ENCODE measurements at regions not wholly inside any gene's neighbourhood (a gene's known extent, or its start where the extent isn't known, plus 50 kb on each side); places are given as distances from the start of the nearest gene placed in this dataset.
A peak's percentile ranks its signal among the peaks of the same experiment; 100 is the strongest.

DNA sequence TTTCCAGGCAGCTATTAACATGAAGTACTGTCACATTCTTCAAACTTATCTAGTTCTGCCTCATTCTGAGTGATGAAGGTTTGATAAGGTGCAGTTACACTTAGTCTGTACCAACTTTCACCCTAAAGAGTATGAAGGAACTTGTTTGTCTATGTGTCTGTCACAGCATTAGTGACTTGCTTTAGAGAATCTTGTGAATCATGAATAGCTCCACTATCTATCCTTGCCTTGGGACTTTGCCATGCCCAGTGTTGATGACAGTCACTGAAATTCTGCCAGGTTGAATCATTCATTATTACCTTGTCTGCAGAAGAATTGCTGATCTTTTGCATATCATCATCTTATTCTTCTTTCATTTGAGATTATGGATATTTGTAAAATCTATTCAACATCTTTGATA, 50.9 kb upstream of the A1CF start:
- no peak for DNase-seq

DNA sequence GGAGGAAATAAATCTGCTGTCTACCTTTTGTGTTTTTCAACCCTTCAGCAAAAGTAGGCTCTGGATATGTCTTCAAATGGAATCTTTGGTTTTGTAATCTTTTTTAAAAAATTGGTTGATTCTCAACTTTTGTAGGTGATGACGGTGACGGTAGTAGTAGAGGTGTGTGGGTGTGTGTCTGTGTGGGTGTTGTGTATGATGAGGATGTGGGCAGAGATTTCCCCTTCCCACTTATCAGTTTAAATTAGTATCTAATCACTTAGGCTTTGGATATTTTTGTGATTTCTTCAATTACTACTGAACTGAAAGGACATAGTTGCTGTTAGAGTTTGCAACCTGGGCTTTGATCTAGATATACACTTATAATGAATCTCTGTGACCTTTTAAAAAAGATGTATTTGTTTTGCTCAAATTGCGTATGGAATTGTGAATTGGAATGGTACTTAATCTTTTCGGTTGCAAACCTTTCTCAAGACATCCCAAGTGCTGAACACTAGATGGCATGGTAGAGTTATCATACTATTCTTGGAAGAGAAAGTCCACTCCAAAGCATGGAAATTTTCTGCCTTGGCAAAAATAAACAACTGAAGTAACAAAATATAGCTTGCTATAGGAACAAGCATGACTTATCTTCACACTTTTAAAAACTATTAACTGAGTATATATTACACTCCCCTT, 51.9 kb upstream of the A1CF start:
- peak in 2 of 3 donors; percentile 6 to 10 for DNase-seq

DNA sequence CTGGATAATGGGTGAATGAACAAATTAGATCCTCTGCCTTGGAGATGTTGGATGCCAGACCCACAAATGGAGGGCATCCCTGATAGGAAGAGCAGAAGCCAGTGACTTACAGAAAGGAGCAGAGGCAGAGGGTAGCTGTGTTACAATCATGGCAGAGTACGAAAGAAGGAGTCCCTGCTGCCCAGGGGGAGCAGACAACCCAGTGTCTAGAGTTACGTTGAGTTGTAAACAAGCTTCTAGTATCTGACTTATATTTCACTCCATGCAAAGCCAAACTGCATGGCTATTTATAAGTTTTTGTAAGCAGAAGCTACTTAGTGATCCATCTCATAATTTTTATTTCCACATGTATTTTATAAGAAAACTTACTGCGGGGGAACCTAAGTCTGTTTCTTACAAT, 56.2 kb upstream of the A1CF start:
- no peak for DNase-seq

DNA sequence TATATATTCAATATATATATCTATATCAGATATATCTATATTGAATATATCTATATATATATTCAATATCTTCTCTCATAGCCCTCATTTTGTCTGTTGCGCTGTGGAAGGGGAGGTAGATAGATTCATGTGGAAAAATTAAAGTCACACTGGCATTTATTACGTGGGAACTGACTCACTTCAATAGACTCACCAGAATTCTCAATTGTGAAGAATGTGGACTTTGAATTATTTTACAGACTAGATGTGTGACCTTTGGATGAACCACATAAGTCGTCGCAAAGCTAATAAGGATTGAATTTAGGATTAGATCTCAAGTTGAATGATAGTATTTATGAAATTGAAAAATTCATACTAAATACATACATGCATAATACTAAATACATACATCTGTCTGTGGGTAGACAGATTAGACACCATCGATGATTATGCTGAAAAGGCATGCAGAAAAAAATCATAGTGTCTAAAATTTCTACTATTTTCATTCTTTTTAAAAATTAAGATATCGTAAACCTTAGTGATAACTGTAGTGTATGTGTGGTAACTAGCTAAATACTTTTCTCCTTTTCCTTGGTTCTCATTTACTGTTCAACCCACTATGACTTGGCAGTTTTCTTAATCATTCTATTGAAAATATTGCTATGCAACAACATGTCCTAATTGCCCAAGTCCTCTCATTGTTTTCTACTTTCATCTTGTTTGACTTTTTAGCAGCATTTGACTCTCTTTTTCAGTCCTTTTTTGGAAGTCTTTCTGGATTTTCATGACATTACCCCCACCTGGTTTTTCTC, 61.8 kb upstream of the A1CF start:
- no peak for DNase-seq

DNA sequence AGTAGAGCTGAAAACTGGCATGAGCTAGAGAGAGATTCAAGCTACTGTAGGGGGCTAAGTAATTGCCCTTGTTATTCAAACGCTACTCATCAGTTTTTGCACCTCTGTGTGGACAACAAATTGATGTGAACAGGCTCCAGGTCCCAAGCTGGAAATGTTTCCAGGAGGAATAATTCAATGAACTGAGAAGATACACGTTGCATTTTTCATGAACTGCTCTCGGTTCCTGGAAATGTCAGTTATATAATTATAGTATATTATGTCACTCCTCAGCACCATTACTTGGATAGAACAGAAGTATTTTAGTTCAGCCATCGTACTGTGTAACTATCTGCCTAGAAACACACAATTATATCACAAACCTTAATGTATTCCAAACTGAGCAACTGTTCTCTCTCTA, 65.9 kb upstream of the A1CF start:
- no peak for DNase-seq

DNA sequence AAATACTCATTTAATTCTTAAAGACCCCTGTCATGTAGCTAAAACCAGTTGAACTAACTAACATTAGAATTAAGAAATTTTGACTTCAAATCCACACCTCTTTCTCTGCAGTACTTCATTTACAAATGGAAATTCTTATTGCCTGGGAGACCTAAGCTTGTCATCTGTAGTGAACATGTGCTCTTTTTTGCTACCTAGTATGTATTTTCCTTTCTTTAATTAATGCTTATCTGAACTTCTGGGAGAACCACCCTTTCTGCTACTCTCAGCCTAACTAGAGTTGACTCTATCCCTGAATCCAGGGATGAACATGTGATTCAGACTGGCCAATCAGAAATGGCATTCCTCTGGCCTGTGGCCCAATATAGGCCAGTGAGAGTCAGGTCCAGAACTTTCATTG, 75.9 kb upstream of the A1CF start:
- no peak for DNase-seq

DNA sequence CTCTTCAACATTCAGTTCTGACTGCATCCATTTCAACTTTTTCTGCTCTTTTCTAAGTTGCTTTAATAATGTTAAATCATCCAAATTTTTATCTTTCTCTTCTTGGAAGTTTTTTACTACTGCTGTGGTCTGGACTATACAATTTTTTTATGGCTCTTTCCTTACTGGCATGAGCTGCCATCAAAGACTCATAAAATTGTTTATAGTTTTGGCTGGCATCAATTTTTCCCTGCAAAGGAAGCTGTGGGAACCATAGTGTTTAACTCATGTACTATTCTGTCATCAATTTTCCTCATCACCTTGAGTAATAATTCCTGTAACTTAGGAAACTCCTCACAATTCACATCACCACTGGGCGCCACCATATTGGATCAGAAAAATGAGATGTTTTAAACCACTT, 77.6 kb upstream of the A1CF start:
- DNase-seq = no peak

DNA sequence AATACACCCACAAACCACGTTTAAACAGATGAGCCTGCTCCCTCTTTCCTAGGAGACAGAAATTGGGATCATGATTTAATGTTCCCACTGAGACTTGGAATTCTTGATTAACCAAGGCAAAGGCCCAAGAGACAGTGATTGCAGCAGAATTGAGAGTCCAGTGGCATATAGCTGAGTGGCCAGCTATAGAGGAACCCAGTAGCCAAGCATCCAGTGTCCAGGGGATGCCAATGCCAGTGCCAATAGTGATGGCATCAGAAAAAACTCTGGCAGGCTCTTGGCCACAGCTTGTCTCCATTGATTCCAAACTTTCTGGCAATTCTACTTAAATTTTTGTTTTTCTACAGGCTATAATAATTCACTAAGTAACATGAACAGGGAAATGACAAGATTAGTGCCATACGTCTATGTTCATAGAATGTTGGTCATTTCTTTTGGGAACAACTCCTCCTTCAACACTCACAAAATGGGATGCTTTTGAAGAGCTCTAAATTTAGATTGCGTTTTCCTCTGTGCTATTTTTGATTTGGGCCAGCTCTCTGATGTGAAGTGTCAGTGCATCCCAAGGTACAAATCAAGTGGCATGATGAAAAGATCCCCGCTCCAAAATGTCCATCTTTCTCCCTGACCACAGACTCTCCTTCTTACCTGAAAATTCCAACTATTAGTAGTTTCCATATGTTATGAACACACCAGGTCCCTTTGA, 83.1 kb upstream of the A1CF start:
- DNase-seq = no peak

DNA sequence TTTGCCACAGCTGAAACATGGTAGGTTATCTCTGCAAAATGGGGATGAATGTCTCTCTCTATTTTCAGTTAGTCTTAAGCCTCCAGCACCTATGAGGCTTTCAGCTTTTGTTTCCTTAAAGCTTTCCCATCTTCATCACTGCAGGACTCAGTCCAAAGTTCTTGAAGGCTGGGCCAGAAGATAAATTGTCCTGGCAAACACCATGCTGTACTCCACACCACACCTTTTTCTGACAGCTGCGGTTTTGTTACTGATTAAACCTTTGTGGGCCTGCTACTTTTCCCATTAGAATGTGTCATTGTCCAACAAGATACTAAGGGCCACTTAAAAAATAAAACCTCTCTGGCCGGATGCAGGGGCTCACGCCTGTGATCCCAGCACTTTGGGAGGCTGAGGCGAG, 87.2 kb upstream of the A1CF start:
- DNase-seq = no peak

DNA sequence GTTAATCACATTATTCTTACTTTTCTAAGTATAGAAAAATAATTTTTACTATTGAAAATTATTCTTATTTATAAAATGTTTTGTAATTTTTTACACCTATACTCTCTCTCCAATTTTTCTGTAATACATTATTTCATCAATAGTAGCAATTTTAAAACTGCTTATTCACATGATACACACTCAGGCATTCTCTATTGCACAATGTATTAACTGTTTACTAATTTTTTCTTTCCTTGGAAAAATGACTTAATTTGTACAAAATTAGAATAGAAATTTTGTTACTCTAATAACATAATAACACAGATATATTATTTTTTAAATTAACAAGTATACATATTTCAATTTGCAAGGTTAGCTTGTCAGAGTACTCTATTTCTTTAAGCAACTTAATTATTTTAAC, 92.9 kb upstream of the PRKG1 start:
- DNase-seq = no peak

DNA sequence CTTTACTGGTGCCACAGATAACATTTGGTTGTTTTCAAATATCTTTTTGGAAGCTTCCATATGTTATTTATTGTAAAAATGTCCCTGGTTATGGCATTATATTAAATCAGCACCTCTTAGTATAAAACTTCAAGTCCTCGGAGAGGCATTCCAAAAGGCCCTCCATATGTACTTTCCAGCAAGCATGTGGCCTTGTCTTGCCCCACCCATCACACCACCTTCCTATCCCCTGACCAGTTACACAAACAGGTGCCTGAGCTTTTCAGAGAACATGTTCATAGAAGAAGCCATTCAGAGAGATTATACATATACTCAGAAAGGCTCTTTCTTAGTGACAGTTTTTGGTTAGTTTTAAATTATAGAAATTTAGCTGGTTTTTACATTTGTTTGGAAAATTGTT, 92.4 kb upstream of the PRKG1 start:
- DNase-seq = no peak

DNA sequence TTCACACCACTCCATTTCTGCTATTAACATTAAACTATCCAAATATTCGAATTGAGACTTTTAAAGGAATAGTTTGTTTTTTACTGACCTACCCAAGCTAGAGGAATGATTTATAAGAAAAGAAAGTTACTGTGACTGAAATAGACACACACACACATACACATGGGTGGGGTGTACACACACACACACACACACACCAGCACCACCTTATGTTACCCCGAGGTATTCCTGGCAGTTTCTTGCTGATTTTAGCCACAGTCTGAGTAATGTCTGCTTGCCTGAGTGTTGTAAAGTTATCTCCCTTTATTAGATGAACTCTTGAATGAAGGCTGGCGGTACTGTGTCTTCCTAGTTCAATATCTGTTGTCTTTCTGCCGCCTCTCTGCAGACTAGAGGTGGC, 91.3 kb upstream of the PRKG1 start:
- DNase-seq = no peak

DNA sequence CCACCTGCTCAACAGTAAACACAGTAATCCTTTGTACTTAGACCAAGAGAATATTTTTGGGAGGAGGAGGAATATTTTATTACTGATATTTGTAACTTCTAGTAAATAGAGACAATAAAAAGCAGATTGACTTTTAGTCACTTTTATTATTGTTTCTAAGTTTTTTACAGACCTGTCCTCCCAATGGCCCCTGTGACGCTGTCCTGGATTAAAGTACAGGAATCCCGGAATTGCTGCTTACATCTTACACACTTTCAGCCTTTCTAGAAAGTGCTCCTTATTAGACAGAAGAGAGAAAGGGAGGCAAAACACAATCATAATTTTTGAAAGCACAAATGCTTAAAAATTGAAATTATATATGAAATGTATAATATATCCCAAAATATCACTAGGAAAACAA, 86.4 kb upstream of the PRKG1 start:
- DNase-seq = no peak

DNA sequence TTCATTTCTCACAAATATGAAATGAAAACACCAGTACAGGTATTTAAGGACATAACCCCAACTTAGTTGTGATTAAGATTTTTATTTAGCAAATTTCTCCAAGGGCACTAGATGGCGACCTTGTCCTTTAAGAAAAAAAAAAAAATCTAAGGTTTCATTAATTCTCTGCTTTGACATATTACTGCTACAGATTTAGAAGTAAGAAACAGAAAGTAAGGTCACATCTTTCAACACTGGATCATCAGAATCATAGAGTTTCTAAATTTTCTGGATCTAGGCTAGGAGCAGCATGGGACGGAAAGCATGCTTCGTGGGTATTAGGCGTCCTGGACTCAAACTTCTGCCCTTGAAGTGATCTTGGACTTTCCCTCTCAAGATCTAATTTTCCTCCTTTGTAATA, 85.5 kb upstream of the PRKG1 start:
- DNase-seq = peak in 1 of 3 donors; percentile 11

DNA sequence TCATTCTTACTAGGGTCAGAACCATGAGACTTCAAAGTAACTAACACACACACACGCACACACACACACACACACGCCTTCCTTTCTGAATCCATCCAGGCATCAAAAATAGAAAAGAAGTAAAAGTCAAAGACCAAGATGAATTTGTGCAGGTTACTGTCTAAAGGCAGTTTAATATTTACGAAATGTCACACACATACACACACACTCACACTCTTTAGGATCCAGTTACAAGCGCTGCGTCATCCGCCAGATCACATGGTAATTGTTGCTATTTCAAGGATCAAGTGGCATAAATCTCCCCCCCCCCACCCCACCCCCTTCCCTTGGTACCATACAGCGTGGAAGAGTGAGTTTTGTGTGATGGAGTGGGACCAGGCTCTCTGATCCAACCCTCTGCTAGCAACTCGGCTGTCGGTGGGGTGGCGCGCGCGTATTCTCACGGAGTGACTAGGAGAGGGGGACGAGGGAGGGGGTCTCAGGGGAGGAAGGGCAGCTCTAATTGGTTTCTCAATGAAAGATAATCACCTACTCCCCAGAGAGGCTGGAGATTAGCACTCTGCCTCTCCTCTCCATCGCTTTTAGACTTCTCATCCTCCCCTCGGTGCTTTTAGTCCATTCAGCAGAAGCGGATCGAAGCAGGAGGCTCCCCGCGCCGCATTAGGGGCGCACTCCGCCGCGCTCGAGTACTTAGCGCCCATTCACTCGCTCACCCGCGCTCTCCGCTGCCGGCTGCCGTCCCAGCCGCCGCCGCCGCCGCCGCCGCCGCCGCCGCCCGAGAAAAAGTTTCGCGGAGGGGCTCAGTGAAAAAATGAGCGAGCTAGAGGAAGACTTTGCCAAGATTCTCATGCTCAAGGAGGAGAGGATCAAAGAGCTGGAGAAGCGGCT, 83.5 kb upstream of the PRKG1 start:
- DNase-seq = peak in 1 of 3 donors; percentile 15

DNA sequence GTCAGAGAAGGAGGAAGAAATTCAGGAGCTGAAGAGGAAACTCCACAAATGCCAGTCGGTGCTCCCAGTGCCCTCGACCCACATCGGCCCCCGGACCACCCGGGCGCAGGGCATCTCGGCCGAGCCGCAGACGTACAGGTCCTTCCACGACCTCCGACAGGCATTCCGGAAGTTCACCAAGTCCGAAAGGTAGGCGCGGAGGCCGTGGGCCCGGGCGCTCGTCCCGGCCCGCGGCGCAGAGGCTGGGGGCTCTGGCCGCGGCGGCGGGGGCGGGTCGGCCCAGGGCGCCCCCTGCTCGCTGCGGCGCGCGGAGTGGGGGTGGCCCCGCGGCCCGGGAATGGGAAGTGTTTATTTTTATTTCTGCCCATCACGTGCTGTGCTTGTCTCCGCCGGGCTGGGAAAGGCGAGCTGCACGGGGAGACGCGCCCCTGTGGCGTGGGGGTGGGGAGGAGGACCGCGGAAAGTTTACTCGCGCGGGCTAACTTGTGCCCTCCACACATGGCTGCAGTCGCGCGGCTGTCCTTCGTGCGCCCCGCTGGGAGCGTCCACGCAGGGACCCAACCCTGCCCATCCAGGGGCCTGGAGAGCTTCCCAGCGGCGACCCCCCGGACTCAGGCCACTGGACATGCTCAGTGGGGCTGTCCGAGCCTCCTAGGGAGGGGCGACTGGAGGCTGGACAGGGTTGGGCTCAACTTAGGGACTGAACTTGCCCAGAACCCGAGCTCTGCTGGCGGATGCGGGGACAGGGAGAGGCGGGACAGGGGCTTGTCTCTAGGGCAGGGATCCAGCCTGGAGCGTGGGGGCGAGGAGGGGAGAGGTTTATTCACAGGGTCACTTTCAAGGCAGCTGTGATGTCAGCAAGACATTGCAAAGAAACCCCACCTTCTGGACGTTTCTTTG, 82.6 kb upstream of the PRKG1 start:
- DNase-seq = peak in 1 of 3 donors; percentile 16

DNA sequence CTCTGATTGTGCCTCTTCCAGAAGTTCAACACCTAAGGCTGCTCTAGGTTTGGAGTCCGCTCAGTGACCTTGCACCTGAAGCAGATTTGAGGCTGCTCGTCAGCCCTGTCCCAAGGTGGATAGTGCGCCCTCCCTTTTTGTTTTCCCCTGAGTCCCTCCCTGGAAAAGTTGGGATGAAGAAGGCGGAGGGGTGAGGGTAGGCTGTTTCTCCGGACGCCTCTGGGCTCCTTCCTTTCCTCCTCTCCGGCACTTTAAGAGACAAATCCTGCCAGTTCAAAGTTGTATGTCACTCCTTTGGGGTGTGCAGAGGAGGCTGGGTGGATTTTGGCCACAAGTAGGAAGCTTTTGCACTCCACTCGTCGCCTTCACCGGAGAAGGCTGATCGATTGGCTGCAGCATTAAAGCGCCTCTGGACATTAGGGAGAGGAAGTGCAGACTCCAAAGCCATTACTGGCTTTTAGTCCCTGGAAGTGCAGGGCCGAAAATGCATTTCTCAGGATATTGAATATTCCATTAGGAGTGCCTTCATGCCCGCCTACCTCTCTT, 81.9 kb upstream of the PRKG1 start:
- no peak for DNase-seq

DNA sequence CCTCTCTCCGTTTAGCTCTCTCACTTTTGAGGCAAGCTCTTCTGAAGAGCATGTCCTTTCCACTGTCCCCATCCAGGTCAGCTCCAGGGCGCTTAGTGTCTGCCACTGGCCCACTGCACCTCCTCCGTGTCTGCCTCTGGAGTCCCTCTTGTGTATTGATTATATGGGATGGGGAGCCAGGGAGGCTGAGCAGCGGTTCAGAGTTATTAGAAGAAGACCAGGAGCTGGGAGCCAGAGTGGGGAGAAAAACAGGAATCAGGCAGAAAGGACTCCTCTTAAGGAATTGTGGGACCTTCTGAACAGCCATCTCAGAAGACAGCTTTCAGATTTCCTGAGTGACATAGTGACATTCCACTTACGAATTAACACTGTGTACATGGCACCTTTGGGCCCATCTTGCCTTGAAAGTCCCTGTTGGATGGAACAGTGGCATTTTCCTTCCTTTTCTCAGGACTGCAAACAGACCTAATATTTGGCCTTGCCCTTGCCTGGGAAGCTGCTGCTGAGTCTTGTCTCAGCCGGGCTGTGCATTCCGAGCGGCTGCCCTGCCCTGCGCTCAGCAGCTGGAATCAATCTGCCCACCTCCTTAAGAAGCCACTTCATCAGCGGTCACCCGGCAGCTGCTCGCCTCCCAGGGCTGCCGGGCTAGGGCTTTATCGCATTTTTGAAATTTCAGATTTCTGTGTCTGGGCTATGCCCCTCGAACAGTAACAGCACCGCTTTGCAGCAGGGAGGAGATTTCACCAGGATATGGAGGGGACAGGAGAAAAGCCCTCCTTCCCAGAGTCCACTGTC, 81.1 kb upstream of the PRKG1 start:
- no peak for DNase-seq

DNA sequence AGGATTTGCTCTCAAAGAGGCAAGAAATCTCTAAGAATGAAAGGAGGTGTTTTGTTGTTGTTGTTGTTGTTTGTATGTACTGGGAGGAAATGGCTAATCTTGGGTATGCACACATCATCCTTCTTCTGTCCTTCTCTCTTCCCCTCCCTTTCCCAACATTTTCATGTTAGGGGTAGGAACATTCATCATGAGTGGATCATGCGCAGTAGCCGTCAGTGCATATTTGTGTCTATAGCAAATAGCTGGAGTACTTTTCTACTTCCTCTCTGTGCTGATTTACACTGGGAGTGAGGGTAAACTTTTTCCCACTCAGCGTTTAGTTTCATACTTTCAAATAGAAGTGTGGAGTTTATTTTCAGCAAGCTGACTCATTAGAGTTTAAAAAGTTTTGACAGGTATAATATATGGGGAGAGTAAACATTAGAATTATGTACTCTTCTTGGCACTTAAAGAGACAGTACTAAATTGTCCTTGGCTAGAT, 80.5 kb upstream of the PRKG1 start:
- DNase-seq = no peak

DNA sequence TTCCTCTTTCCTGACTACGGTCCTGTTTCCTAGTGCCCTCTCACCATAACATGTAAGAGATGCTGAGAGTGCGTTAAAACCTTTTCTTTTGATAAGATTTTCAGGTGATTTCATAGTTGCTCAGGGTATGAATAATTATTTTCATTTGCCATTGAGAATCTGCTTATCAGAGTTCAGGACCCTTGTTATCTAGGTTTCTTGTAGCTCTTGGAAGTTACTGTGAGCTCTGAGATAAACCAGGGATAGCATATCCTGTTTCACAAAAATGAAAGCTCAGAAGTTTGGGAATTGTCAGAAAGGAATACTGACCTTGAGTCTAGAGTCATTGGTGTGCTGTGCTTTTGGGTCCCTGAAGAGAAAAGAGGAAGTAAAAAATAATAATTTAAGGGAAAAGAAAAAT, 76.8 kb upstream of the PRKG1 start:
- DNase-seq = no peak

DNA sequence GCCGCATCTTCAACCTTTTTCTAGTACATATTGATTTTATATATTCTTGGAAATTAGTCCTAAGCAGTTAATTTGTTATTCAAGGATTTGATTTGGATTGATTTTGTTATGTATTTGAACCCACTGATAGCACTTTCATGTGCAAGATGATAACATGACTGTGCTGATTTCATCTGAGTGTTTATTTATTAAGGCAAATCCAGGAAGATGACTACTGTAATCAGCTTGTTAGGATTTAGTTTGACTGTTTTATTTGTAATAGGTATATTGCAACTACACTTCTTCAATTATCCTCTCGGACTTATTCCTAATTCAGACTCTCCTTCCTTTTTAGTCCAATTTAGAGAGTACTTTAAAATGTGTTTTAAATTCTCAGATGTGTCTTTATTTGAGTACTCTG, 75.1 kb upstream of the PRKG1 start:
- no peak for DNase-seq
